NCI-H1092 treated with DMSO at 0.1 percent for 48 hours (cell line): ENCODE measurements at regions not wholly inside any gene's neighbourhood (a gene's known extent, or its start where the extent isn't known, plus 50 kb on each side); places are given as distances from the start of the nearest gene placed in this dataset.
"Not testable (repeated sequence)": the region's sequence is repeated elsewhere in the genome, so short reads cannot be mapped to it uniquely, and the experiment has no call there.

ENCODE experiments used
- DNase-seq: peaks from one replicate; lab custom pipeline; 2025; lab: John Stamatoyannopoulos, UW

DNA sequence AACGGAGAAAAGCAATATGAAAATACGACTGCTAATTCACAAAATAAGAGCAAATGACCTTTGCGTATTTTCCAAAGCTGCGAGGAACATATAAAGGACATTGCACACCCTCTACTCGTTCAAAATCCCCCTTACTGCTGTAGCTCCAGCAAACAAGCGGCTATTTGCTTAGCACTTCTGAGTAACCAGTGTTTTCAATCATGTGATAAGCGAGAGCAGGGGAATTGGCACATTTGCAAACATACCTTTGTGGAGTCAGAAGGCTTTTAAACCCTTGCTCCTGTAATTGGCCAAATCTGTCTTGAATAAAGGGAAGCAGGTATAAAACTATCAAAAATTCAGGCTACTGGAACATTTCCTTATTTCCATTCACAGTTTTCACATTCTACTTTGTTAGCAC lies 610.2 kb downstream of the UBE2NL start:
- peak; percentile 73 for DNase-seq

DNA sequence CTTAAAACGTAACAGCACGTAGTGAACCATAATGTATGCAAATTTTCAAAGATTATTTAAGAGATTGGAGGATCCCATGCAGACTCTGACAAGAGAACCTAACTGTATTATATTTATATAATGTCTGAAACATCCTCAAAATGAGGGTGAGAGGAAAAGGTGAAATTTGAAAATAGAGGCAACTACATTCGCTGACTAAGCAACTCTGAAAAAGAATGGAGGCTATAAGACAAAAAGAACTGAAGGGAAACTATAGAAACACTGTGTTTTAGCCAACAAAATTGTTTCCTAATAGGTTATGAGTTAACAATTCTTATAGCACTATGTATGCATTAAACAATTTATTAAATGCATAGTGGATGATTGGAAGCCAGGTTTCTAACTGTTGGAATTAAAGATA lies 648.0 kb downstream of the UBE2NL start:
- no peak for DNase-seq

DNA sequence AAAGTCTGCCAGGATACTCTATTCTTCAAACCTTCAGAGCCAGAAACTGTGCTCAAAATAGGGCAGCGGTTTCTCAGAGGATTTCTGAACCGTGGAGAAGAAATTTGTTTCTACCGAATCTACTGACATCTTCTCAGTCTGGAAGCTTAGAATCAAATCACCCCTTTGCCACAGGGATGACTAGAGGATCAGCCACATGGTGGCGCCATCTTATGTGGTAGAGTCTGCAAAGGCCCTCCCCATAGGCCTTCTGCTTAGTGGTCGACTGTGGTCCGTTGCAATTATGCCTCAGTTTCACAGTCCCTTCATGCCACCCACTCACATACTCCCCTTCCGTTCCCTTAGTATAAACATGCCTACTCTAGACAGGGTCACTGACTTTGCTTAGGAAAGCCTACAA lies 680.7 kb upstream of the SPANXN1 start:
- no peak for DNase-seq

DNA sequence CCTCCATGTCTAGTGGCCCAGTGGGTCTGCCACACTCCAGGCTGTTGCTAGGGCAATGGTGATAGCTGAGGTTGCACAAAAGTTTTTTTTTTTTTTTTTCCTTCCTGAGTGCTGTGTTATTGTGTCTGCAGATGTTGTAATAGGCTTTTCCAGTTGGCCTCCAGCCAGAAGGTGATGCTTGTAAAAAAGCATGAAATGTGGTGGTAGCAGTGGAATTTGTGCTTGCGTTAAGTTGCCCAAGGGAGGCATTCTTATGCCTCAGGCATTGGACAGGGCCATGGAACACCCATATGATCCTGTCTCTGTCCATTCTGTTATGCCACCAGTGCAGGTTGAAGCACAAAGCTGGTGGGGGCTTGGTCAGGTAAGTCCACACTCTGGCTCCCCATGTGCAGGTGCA lies 660.5 kb upstream of the SPANXN1 start:
- DNase-seq, result peak; percentile 18

DNA sequence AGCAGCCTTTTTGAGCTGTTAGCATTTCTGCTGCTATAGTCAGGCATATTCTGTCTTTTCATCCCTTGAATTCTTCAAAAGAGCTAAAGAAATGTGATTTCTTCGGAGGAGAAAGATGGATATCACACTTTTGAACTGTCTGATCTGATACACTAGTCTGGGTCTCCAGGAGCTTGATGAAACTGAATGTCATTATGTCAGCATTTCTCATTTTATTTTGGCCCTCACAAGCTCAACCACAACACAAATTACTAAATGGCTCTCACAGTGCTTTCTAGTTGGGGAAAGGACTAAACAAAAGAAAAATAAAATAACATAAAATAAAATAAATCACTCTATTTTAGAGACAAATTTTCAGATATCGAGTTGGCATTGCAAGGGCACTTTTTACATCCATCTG lies 655.3 kb upstream of the SPANXN1 start:
- no peak for DNase-seq

DNA sequence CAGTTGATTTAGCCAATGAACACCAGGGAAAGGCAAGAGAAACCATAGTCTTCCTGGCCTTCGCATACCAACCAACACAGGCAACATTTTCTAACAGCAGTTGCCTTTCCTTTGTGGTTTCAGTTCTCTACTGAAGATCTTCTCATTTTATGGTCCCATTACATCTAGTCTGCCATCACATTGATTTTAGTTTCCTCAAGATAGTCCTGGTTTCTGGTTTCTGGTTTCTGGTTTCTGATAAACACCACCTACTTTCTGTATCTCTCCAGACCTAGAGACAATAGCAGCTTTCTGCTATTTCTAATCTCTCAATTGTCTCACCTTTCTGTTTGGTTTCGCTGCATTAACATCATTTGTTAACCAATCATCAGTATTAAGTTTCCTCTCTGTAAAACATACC lies 646.3 kb upstream of the SPANXN1 start:
- DNase-seq, result no peak

DNA sequence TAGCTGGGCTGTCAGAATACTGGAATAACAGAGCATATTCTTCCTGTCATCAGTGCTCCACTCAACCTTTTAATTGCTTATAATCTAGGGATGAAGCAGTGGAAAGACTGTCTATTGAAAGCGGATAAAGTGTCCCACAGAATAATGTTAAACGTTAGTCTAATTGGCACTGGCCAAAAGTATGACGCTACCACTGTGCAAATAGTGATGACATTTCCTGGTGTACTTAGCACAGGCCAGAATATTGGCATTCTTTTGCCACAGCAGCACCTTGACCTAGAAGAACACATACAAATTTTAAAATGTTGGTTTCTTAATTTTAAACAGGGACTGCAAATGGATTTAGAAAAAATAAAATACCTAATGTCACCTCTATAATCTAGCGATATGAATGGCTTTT lies 635.2 kb upstream of the SPANXN1 start:
- no peak for DNase-seq

DNA sequence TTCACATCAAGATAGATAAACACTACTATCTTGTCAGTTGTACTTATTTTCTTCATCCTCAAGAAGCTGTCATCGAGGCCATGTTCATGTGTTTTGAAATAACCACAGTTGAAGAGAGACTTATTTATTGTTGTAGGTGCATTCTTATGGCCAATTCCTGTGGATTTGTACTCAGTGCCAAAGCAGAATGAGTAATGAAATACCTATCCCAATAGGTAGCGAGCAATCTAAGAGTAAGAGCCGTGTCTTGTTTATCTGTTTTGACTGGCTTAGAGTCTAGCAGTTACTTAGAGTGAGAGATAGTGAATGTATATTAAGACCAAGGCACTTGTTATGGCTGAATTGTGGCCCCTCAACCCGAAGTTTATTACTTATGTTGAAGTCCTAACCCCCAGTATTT lies 631.0 kb upstream of the SPANXN1 start:
- no peak for DNase-seq

DNA sequence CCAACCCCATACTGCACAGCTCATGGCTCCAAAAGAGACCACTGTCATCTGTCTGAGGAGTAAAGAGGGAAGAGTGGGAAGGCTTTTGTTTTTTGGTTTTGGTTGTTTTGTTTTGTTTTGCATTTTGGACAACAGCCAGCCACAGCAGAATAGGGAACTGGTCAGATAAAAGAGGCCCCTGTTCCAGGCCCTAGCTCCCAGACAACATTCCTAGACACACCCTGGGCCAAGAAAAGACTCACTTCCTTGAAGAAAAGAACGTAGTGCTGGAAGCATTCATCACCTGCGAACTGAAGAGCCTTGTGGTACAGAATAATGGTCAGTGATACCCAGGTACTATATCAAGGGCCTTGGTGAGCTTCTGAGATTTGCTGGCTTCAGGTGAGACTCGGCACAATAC lies 619.4 kb upstream of the SPANXN1 start:
- DNase-seq, result no peak

DNA sequence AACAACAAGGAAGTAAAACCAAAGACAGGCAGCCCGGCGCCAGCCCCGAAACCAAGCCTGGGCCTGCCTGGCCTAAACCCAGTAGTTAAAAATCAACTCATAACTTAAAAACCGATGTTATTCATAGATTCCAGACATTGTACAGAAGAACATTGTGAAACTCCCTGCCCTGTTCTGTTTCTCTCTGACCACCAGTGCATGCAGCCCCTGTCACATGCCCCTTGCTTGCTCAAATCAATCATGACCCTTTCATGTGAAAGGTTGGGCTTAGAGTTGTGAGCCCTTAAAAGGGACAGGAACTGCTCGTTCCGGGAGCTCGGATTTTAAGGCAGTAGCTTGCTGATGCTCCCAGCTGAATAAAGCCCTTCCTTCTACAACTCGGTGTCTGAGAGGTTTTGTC lies 612.9 kb upstream of the SPANXN1 start:
- DNase-seq, result not testable (repeated sequence)

DNA sequence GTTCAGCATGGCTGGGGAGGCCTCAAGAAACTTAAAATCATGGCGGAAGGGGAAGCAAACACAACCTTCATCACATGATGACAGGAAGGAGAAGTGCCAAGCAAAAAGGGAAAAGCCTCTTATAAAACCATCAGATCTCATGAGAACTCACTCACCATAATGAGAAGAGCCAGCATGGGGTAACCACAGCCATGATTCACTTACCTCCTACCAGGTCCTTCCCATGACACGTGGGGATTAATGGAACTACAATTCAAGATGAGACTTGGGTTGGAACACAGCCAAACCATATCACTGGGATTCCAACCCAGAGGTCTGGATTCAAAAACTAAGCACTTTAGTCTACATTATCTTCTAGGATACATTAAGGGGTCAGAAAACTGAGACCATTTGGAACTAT lies 609.6 kb upstream of the SPANXN1 start:
- DNase-seq, result no peak

DNA sequence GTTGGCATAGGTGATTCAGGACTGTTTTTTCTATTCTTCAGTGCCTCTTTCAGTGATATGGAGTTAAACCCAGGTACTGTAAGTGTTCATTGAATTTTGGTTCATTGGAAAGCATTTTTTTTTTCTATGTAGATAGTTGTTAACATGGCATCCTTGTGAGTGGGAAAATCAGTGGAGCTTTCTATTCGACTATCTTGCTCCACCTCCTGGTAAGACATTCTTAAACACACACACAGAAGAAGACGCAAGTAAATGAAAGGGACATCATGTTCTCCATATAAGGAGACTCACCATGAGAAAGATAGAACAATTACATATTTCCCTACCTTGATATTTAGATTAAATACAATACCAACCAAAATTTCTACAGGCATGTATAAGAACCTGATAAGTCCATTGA lies 598.5 kb upstream of the SPANXN1 start:
- DNase-seq, result no peak

DNA sequence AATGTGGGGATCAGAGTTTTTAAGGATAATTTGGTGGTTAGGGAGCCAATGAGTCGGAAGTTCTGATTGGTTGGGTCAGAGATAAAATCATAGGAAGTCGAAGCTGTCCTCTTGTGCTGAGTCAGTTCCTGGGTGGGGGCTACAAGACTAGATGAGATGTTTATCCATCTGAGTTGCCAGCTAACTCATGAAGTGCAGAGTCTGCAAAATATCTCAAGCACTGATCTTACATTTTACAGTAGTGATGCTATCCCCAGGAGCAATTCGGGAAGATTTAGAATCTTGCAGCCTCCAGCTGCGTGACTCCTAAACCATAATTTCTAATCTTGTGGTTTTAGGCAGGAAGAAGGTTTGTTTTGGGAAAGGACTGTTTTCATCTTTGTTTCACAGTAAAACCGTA lies 565.8 kb upstream of the SPANXN1 start:
- no peak for DNase-seq

DNA sequence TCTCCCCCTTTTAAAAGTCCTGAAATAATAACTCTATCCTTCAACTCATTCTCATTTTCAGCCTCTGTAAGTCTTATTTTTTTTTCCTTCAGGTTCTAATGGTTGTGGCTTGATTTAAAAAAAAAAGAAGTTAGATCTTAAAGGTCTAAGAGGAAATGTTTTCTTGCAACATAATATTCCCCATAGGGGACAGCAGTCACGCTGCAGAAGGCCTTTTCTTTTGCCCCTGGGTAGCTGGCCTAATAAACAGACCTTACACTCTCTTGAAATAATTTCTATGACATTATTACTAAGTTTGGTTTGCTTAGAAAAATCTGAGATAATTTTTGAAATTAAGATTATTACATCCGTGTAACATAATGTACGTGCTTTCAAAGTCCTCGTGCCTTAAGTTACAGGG lies 564.1 kb upstream of the SPANXN1 start:
- DNase-seq, result no peak

DNA sequence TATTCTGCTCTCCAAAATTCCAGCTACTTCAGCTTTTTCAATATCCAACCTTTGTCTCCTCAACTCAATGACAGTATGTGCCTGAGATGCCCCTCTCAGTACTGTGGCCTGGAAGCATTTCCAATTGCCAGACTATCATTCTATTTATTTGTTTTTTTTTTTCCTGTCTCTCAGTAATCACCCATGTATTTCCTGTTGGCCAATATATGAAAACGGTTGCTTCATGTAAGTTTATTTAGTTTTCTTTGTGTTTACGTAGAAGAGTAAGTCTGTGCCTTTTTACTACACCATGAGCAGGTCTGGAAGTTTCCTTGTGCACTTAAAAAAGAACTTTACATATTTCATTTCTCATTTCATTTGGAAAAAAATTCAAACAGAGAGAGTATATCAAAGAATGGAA lies 537.5 kb upstream of the SPANXN1 start:
- DNase-seq, result no peak

DNA sequence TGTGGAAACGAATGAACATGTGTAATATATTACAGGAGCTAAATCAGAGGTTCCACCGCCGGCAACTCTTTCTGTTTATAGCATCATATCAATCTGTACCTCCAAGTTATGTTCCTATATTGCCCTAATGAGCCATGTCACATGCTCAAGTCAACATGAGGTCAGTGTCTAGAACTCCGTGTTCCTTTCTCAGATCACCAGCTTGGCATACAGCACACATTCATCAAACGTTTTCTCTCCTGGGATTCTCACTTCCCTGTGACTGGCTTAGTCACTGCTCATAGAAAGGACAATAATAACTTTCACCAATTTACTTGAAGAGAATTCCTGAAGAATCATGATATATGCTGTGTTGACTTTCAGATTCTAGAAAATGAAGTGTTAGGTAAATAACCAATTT lies 532.0 kb upstream of the SPANXN1 start:
- DNase-seq, result no peak

DNA sequence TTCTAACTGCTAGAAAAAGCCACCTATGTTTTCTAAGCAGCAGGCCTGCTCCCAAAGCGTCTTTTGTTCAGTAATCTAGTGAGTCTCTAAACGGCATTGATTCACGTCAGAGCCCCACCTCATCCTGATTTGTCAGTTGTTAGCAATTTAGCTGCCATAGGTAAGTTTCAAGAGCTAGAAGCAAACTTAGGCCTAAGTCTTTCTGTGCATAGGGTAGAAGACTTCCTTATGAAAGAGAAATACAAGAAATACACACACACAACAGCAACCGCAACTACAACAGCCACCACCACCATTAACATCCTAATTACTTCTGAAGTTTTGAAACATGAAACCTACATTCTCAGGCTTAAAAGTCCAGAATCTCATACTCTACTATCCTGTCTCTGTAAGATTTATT lies 531.1 kb upstream of the SPANXN1 start:
- no peak for DNase-seq

DNA sequence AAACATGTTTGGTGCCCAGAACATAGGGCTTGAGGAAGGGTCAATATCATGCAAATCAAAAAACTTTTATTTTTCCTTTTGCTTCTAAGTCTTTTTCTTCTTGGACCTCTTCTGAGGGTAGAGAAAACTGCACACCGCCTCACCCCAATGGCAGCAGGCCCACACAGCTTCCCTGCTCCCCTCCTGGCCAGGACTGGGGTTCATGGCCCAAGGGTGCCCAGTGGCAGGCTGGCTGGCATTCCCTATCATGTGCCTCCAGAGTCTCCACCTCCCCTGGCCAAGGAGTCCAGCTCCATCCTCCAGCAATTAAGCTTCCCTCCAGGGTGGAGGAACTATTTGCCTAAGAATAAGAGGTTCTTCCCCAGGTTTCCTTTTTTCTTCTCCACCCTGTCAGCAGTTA lies 529.6 kb upstream of the SPANXN1 start:
- DNase-seq, result no peak

DNA sequence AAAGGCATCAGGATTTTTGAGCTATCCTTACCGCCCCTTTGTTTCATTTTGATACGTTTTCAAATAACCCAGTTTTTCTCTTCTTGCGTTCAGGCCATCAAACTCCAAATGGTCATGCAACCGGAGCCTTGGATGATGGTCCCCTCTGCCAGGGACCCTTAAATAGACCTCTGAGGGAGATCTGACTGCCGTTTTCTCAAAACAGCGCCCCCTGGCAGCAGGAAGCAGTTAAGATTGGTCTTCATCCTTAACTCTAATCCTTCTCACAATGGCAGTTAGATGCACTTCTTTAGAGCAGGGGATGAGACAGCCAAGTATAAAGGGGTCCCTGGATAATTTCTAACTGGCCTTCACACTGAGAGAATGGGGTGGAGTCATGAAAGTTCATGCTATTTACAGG lies 525.0 kb upstream of the SPANXN1 start:
- DNase-seq, result no peak

DNA sequence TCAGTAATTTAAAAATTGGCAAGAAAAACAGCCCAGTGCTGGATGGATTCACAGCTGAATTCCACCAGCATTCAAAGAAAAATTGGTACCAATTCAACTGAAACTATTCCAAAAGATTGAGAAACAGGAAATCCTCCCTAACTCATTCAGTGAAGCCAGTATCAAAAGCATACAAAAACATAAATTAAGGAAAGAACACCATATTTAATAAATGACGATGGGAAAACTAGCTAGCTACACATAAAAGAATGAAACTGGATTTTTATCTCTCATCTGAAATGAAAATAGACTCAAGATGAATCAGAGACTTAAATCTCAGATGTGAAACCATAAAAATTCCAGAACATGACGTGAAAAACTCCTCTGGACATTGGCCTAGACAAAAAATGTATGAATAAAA lies 516.8 kb upstream of the SPANXN1 start:
- no peak for DNase-seq

DNA sequence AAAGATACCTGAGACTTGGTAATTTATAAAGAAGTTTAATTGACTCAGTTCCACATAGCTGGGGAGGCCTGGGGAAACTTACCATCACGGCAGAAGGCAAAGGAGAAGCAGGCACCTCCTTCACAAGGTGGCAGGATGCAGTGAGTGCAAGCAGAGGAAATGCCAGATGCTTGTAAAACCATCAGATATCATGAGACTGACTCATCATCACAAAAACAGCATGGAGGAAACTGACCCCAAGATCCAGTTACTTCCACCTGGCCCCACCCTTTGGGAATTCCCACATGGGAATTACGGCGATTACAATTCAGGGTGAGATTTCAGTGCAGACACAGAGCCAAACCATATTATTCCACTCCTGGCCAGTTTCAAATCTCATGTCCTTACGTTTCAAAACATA lies 514.7 kb upstream of the SPANXN1 start:
- no peak for DNase-seq

DNA sequence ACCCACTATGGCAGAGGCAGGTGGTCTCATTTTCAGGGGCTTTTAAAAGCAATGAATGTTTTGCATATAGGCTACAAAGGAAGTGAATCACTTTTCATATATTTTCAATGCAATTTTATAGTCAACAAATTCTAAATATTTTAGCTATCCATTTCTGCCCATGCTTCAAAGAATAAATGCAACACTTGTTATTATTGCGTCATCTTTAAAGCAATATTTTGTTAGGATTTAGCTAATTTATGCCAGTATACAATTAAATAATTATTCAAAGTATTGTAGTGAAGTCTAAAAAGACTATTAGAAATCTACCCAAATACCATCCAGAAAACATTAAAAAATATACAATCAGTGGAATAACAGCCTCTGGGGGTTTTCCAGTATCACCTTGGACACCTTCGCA lies 509.1 kb upstream of the SPANXN1 start:
- no peak for DNase-seq

DNA sequence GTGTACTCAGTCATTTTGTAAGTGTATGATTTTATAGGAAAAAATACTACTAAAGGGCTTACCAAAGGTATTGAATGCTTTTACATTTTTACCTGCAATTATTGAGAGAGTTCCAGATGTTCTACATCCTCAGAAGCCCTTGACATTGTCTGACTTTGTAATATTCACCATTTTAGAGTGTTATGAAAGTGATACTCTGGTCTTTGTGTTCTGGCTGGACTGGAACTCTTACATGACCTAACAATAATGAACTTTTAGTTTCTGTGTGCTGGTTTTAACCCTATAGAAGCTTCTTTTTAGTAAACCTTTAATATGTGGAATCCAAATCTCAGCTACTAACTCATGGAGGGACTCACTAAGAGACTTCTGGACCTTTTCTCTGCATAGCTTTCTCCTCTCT lies 478.8 kb upstream of the SPANXN1 start:
- no peak for DNase-seq

DNA sequence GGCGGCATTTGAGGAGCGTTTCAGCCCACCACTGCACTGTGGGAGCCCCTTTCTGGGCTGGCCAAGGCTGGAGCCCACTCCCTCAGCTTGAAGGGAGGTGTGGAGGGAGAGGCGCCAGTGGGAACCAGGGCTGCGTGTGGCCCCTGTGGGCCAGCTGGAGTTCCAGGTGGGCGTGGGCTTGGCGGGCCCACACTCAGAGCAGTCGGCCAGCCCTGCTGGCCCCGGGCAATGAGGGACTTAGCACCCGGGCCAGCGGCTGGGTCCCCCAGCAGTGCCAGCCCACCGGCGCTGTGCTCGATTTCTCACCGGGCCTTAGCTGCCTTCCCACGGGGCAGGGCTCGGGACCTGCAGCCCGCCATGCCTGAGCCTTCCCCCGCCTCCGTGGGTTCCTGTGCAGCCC lies 463.8 kb upstream of the SPANXN1 start:
- DNase-seq, result not testable (repeated sequence)

DNA sequence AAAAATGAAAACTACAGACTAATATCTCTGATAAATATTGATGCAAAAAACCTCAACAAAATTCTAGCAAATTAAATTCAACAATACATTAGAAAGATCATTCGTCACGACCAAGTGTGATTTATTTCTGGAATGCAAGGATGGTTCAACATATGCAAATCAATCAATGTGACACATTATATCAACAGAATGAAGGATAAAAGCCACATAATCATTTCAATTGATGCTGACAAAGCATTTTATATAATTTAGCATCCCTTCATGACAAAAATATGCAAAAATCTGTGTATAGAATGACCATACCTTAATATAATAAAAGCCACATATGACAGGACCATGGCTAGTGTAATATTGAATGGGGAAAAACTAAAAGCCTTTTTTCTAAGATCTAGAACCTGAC lies 457.2 kb upstream of the SPANXN1 start:
- no peak for DNase-seq
